Renal cortex interstitium (tissue), 11 donors: ENCODE measurements at regions not wholly inside any gene's neighbourhood (a gene's known extent, or its start where the extent isn't known, plus 50 kb on each side); places are given as distances from the start of the nearest gene placed in this dataset.
"Not testable (repeated sequence)": the region's sequence is repeated elsewhere in the genome, so short reads cannot be mapped to it uniquely, and the experiment has no call there.

Experiments
- DNase-seq, 11 donors: peaks; one replicate each; pipeline ENCODE4 v3.0.0-alpha.2; 2013; ENCODE audit warnings: low read depth in 9 of 11, low spot score in 4 of 11; ENCODE audit errors: extremely low read depth in 1 of 11

DNA sequence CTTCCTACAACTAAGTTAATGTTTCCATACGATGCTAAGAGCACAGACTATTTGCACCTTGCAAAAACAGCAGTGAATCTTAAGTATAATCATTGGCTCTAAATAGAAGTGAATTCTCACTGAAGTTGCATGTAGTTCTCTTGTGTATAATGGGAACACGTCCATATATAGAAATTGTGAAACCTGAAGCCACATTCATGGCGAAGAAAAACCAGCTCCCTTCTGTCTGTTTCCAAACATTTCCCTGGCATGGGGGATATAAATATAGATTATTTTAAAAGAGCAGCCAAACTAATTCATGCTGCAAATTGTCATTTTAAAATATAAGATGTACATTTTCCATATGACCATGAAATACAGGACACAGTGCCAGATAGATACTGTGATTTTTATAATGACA is 71.1 kb downstream of the TRAM1L1 start:
- DNase-seq: no peak

DNA sequence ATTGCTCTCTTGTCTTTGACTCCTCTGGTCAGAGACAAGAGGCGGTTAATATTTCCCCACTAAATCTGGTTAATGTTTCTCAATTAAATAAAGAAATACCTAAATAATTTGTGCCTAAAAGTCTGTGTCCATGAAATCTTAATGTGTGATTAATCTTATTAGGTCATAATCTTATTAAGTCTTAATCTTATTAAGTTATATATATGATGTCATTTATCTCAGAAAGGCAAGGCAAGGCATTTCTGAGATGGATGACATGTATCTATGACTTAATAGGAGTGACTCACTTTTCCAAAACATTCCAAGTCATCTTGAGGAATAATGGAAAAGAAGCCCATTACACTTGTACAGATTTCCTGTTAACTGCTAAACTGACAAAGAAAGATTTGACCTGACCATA is 74.7 kb downstream of the TRAM1L1 start:
- no peak for DNase-seq

DNA sequence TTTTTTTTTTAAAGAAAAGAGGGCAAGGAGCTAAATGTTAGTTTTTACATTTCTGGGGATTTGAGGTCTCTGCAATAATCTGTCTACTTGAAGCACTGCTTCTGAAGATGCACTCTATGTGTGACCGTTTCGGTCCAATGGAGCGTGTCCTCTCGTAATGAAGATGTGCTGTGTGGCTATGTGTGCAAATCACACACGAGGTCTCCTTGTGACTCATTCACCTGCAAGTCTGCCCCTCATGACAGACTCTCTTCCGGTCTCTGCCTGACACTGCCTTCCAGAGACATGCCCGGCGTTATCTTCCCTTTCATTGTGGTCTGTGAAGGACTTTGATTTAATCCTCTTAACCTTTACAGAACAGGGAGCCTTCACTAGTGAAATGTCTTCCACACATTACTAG is 84.3 kb downstream of the TRAM1L1 start:
- DNase-seq: no peak

DNA sequence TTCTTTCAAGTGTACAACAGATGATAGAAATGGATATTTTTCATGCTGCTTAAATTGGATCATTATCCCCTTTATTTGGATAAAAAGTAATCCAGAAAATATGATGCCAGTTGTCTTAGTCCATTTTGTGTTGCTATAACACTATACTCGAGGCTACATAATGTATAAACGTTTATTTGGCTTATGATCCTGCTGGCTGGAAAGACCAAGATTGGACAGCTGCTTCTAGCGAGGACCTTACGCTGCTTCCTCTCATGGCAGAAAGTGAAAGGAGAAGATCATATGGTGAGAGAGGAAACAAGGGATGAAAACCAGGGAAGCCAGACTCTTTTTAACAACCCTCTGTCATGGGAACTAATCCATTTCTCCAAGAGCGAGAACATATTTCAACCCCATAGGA is 102.7 kb downstream of the TRAM1L1 start:
- DNase-seq: no peak

- not testable (repeated sequence) for DNase-seq
Observed at GRCh38 chr4:116980436-116980835, 104.9 kb downstream of the TRAM1L1 start.

DNA sequence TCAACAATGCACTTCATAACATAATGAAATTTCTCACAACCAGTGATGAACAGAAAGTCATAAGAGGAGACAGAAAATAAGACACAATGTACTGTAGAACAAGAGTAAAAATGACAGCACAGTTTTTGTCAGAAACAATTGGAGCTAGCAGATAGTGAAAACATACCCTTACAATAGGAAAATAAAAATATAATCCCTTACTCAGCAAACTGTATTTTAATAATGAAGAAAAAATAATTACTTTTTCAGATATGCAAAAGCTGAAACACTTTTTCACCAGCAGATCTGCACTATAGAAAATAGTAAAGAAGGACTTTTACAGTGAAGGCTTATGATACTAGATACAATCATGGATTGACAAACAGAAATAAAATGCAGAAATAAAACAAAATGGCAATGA is 126.3 kb downstream of the TRAM1L1 start:
- DNase-seq: no peak

DNA sequence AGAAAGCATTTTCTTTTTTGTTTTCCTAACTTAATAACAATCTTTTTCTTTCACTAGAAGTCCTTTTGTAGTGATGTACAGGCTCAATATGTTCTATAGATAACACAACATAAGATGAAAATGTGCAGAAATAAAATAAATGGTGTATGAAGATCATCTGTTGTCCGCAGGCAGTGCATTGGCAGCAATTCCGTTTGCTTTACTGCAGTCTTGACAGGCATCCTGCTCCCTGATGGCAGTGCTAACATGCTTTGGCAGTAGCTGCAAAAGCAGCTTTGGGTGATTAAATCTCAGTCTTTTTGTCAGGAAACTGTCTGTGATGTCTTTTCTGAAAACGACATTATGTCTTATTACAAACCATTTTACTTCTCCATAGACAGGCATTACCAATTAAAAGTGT is 131.4 kb downstream of the TRAM1L1 start:
- DNase-seq: no peak

DNA sequence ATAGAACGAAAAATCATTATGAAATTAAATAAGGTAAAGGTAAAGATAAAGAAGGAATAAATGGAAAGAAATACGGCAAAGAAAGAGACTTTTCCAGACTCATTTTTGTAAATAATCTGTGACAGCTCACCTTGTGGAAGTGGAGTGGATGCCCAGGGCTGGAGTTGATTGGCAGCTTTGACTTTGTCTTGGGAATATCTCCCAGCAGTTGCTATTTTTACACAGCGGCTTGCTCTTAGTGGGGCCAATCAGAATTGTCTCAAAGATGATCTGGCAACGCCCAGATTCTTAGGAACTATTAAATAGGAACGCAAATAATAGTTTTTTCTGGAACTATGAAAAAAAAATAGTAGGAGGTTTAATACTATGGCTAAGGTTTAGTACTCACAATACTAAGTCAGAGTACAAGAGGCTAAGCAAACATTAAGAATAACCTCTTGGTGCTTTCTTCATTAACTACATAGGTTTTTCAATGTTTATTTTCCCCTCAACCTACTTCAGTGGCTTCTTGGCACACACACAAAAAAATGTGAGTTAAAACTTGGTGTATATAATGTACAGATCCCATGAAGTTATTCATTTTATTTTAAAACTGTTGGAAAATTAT is 132.7 kb downstream of the TRAM1L1 start:
- no peak for DNase-seq

GRCh38 chr4:116949856-116950255 is 135.5 kb downstream of the TRAM1L1 start:
- no peak for DNase-seq

DNA sequence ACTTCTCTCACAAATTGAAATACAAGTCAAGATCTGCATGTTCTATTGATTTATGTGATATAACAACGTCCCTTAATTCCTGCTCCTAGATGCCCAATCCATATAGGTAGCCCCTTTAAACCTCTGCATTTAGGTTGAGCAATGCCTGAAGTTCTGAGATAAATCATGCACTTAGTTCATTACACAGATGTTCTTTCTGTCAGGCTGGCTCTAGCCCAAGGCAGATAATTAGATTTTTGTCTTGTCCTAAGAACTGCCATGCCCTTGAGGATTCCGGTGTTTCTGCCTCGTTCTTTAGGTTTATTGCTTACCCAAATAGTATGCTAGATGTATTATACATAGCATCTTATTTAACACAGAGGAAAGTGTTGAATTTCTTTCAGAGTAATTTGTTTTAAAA is 143.1 kb downstream of the TRAM1L1 start:
- DNase-seq: no peak

DNA sequence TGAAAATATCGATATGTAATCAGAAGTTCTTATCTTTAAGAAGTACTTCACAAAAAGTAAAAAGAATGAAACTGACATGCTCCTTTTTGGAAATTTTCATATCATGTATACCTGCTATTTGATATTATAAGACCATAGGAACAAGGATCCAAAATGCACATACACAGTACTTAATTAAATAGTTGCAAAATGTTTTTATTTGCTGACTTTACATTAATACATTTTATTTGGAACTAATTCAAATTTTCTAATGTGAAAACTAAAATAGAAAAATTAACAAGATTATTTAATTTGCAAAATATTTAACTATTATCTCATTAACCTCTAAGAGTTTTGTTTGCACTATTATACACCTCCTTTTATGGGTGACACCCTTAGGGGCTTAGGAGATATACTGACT is 155.0 kb downstream of the TRAM1L1 start:
- DNase-seq: no peak

DNA sequence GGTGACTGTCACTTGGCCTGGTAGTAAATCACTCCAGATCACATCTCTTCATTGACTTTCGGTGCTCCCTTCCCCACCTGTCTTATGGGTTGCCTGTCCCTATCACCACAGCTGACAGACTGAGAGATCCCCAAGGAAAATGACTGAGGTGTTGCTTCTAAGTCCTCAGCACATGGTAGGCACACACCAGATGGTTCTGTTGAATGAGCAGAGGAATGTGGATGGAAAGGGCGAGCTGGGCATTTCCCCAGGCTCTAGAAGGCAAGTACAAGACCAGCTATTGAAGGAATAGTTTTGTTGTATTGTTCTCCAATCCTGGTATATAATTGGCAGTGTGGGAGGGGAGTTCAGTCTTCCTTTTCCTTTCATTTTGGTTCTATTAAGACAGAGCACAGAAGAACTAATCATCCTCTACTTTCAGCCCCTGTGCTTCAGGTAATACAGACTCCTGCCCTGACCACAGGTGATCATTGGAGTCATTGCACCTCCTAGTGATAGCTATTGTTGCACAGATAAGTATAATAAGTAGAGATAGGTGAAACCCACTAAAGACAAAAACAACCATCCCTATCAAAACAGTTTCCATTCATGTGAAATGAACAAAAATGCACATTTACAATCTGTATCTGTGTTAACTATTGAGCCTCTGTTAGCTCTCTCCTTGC is 158.6 kb downstream of the TRAM1L1 start:
- DNase-seq: peak in 5 of 11 donors; percentile 1 to 15 (median 4)

DNA sequence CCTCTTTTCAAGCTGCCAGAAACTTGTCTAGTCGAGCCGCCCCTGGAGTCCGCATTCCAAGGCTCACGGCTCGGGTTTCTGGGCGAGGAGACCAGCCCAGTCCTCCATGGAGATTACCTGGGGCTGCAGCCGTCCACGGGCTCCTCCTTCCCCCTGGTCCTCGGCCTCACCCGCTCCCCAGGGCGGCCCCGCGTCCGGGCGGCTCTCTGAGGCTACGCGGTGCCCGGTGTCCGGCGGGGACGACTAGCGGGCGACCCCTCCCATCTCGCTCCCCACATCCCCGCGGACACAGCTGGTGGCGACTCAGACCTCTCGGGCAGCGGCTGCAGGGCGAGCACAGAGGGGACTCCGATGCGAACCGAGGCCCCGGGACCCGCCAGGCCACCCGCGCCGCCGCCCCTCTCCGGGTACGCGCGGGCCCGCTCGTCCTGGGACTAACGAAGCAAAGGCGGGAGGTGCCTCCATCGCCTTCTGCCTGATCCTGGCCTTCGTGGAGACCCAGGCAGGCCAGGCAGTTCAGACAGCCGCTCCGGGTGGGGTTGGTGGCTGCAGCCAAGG is 159.4 kb downstream of the TRAM1L1 start:
- peak in 8 of 11 donors; percentile 15 to 45 (median 30) for DNase-seq

DNA sequence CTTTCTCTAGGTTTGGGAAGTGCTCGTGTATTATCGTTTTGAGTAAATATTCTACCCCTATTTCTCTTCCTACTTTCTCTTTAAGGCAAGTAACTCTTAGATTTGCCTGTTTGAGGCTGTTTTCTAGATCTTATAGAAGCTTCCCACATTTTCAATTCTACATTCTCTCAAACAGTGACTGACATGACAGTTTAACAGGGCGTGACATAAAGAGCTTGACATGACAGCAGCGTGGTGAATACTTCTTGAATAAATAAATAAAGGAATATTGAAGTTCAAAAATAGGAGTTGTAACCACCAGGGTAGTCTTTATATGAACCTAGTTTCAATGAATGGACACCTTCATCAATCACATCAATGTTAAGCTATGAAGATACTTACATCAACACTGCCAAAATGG is 162.0 kb downstream of the TRAM1L1 start:
- no peak for DNase-seq

DNA sequence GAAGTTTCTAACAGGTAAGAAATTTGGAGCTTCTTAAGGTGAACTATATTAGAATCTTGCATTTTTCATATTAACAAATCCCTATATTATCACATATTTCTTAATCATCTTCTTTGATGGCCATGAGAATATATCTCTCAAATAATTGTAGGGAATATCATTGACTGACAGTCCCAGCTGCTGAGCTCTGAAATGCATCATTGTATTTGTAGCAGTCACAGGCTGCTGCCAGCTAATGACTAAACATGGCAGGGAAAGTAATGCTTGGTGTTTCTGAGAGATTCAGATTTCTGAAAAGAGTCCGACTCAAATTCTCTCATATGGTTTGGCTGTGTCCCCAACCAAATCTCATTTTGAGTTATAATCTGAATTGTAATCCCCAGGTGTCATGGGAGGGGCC is 171.9 kb downstream of the TRAM1L1 start:
- no peak for DNase-seq

- DNase-seq: no peak
Observed at GRCh38 chr4:116906758-116907157, 178.6 kb downstream of the TRAM1L1 start.

GRCh38 chr4:116899561-116899960 is 185.8 kb downstream of the TRAM1L1 start:
- no peak for DNase-seq

DNA sequence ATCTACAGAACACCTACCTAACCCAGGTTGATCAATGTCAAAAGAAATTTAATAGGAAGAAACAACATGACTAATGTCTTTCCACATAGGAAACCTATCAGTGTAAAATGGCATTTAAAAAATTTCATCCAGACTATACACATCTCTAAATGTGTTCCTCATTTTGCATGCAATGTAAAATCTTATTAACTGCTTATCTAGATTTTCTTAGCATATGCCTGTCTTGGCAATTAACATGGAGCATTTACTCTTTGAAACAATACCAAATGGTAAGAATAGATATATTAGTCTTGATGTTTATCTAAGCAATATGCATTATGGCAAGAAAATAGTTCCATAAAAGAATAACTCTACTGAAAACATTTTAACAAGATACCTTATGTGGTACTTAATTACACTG is 199.8 kb downstream of the TRAM1L1 start:
- no peak for DNase-seq

DNA sequence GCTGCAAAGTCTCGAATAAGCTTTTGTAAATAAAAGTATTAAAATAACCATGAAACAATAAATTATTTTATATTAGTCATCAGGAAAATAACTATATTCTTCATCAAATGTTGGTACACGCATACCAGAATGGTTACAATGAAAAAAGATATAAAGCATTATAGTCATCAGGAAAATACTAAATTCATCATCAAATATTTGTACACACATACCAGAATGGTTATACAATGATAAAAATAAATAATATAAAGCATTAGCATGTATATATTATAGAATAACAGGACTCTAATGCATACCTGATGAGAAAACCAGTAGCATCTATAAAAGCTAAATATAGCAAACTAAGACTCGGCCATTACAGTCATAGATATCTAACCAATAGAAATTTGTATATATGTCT is 202.9 kb downstream of the TRAM1L1 start:
- DNase-seq: no peak

GRCh38 chr4:116881077-116881476 is 204.3 kb downstream of the TRAM1L1 start:
- peak in 2 of 11 donors; percentile 2 to 8 for DNase-seq

- no peak for DNase-seq
Observed at GRCh38 chr4:116880625-116881024, 204.8 kb downstream of the TRAM1L1 start.
